Activated CD4-positive, CD25-positive, alpha-beta regulatory T cell treated with anti-CD3 and anti-CD28 coated beads, Interleukin-2, amount 50 U/mL, for 24 hours (primary cell): ENCODE measurements at regions not wholly inside any gene's neighbourhood (a gene's known extent, or its start where the extent isn't known, plus 50 kb on each side); places are given as distances from the start of the nearest gene placed in this dataset.

Experiments used
- ATAC-seq, 2 donors: fragments of 150-1000 bp; cut with Tn5 transposase; one replicate each; pipeline ENCODE4 v1.10.0; 2021; ENCODE audit warnings: mild to moderate bottlenecking in 1 of 2, moderate library complexity in 1 of 2

- ATAC-seq: no peak
Measured at GRCh38 chr2:236857781-236858180, 227.9 kb upstream of the COPS8 start.

GRCh38 chr2:236858661-236859060 is 227.0 kb upstream of the COPS8 start:
- ATAC-seq: no peak

GRCh38 chr2:236859908-236860307 is 225.8 kb upstream of the COPS8 start:
- ATAC-seq: no peak

GRCh38 chr2:236861196-236861875 is 224.4 kb upstream of the COPS8 start:
- ATAC-seq: no peak

- no peak for ATAC-seq
Measured at GRCh38 chr2:236861944-236862343, 223.7 kb upstream of the COPS8 start.

- ATAC-seq: no peak
Measured at GRCh38 chr2:236862526-236862925, 223.2 kb upstream of the COPS8 start.

GRCh38 chr2:236862961-236863728 is 222.5 kb upstream of the COPS8 start:
- no peak for ATAC-seq

GRCh38 chr2:236863729-236864126 is 222.0 kb upstream of the COPS8 start:
- no peak for ATAC-seq

- no peak for ATAC-seq
Measured at GRCh38 chr2:236865052-236865451, 220.6 kb upstream of the COPS8 start.

- ATAC-seq: no peak
Measured at GRCh38 chr2:236866542-236867340, 218.9 kb upstream of the COPS8 start.

- ATAC-seq: no peak
Measured at GRCh38 chr2:236867441-236868260, 218.0 kb upstream of the COPS8 start.

GRCh38 chr2:236870370-236870769 is 215.3 kb upstream of the COPS8 start:
- ATAC-seq: no peak

GRCh38 chr2:236871500-236872001 is 214.1 kb upstream of the COPS8 start:
- ATAC-seq: no peak

- no peak for ATAC-seq
Measured at GRCh38 chr2:236872015-236872414, 213.7 kb upstream of the COPS8 start.

- no peak for ATAC-seq
Measured at GRCh38 chr2:236872981-236873380, 212.7 kb upstream of the COPS8 start.

GRCh38 chr2:236873636-236874035 is 212.1 kb upstream of the COPS8 start:
- ATAC-seq: no peak

- ATAC-seq: no peak
Measured at GRCh38 chr2:236874866-236875481, 210.7 kb upstream of the COPS8 start.

- no peak for ATAC-seq
Measured at GRCh38 chr2:236875906-236876505, 209.7 kb upstream of the COPS8 start.

- ATAC-seq: no peak
Measured at GRCh38 chr2:236876642-236877041, 209.0 kb upstream of the COPS8 start.

GRCh38 chr2:236877972-236878371 is 207.7 kb upstream of the COPS8 start:
- no peak for ATAC-seq

- no peak for ATAC-seq
Measured at GRCh38 chr2:236879416-236879963, 206.2 kb upstream of the COPS8 start.
